Endodermal cell (in vitro differentiated cells): ENCODE measurements at regions not wholly inside any gene's neighbourhood (a gene's known extent, or its start where the extent isn't known, plus 50 kb on each side); places are given as distances from the start of the nearest gene placed in this dataset.

Experiments
- DNase-seq: peaks from one replicate; pipeline ENCODE4 v3.0.0-alpha.2; 2017
- H3K27ac ChIP-seq: 2 replicates; pipeline ENCODE4 v1.5.1; 2013; ENCODE audit warnings: mild to moderate bottlenecking, low read depth, low read length, moderate library complexity
- H3K27me3 ChIP-seq: 2 replicates; pipeline ENCODE4 v1.6.1; 2013; ENCODE audit warnings: mild to moderate bottlenecking, low read length, moderate library complexity; ENCODE audit not compliant: insufficient read depth, control insufficient read depth, poor library complexity, severe bottlenecking
- H3K36me3 ChIP-seq: 2 replicates; pipeline ENCODE4 v1.7.0; 2013; ENCODE audit warnings: mild to moderate bottlenecking, low read length, moderate library complexity; ENCODE audit not compliant: control insufficient read depth, insufficient read depth
- H3K4me1 ChIP-seq: one replicate; pipeline ENCODE4 v1.7.0; 2013; ENCODE audit warnings: low read length; ENCODE audit not compliant: control insufficient read depth, insufficient read depth
- H3K4me3 ChIP-seq: 2 replicates; pipeline ENCODE4 v1.5.1; 2013; ENCODE audit warnings: mild to moderate bottlenecking, low read length, moderate library complexity
- H3K9ac ChIP-seq: 2 replicates; pipeline ENCODE4 v1.6.1; 2013; ENCODE audit warnings: mild to moderate bottlenecking, low read length, moderate library complexity; ENCODE audit not compliant: poor library complexity, severe bottlenecking; ENCODE audit errors: extremely low read depth
- H3K9me3 ChIP-seq: 2 replicates; pipeline ENCODE4 v1.6.1; 2013; ENCODE audit warnings: mild to moderate bottlenecking, low read length, moderate library complexity; ENCODE audit not compliant: control insufficient read depth
- H3K27ac Mint-ChIP-seq: 2 replicates; pipeline ENCODE4 v1.8.0; 2020; ENCODE audit warnings: mixed read lengths
- H3K27me3 Mint-ChIP-seq: 2 replicates; pipeline ENCODE4 v1.8.0; 2021; ENCODE audit warnings: mild to moderate bottlenecking, mixed read lengths; ENCODE audit not compliant: insufficient read depth
- H3K36me3 Mint-ChIP-seq: 2 replicates; pipeline ENCODE4 v1.8.0; 2020; ENCODE audit warnings: low read depth, mixed read lengths
- H3K4me1 Mint-ChIP-seq: 2 replicates; pipeline ENCODE4 v1.8.0; 2020; ENCODE audit warnings: mixed read lengths
- H3K4me3 Mint-ChIP-seq: 2 replicates; pipeline ENCODE4 v1.8.0; 2020; ENCODE audit warnings: mild to moderate bottlenecking, moderate library complexity, mixed read lengths
- H3K9me3 Mint-ChIP-seq: 2 replicates; pipeline ENCODE4 v1.8.0; 2020; ENCODE audit warnings: mild to moderate bottlenecking, mixed read lengths
- CTCF ChIP-seq: fragments of 200-600 bp; sonication (generic); conservative IDR thresholded peaks from 2 replicates; pipeline ENCODE4 v1.5.0; 2021; ENCODE audit warnings: antibody characterized with exemption, mild to moderate bottlenecking
- WGBS, 2 experiments: methylation state at CpG; one replicate each; pipeline versions ENCODE4 v1.1.5 to v1.1.7; 2013; ENCODE audit warnings: missing lambda C conversion rate in 2 of 2, mixed read lengths in 1 of 2; ENCODE audit not compliant: insufficient coverage in 1 of 2, insufficient read length in 1 of 2; 5-methylcytosine and 5-hydroxymethylcytosine counted together

GRCh38 chr3:191966556-191966955 lies 505.6 kb downstream of the PYDC2 start:
- peaks cover 11% of the 10 kb centered on the region for H3K36me3 Mint-ChIP-seq
- H3K9me3 Mint-ChIP-seq, result peaks cover 2% of the 10 kb centered on the region
- 86 to 100% methylated on average over 1 to 3 of the region's 3 CpGs for WGBS, 2 experiments
- H3K4me3 ChIP-seq, result no peak overlapping the region
- H3K27ac ChIP-seq, result no peak overlapping the region
- H3K27me3 ChIP-seq, result no peaks in the 10 kb centered on the region
- no peak for TF ChIP-seq CTCF
- no peaks in the 10 kb centered on the region for H3K27me3 Mint-ChIP-seq
- no peak overlapping the region for H3K4me3 Mint-ChIP-seq
- peaks cover 27% of the 10 kb centered on the region for H3K4me1 Mint-ChIP-seq
- H3K9me3 ChIP-seq, result peaks cover 11% of the 10 kb centered on the region
- H3K4me1 ChIP-seq, result no peaks in the 10 kb centered on the region
- no peaks in the 10 kb centered on the region for H3K36me3 ChIP-seq
- no peak overlapping the region for H3K9ac ChIP-seq
- DNase-seq, result no peak
- H3K27ac Mint-ChIP-seq, result no peak overlapping the region

- H3K27ac ChIP-seq, result no peak overlapping the region
- no peaks in the 10 kb centered on the region for H3K36me3 ChIP-seq
- Mint-ChIP-seq H3K27ac (no peak overlapping the region), H3K4me3 (no peak overlapping the region), H3K27me3 (no peaks in the 10 kb centered on the region), H3K4me1 (peaks cover 17% of the 10 kb centered on the region), H3K36me3 (peaks cover 12% of the 10 kb centered on the region), H3K9me3 (peaks cover 2% of the 10 kb centered on the region)
- H3K4me3 ChIP-seq, result no peak overlapping the region
- 60% methylated on average over 3 of the region's 3 CpGs; no CpG with 5 or more reads in 1 of the 2 experiments for WGBS, 2 experiments
- TF ChIP-seq CTCF, result no peak
- H3K4me1 ChIP-seq, result no peaks in the 10 kb centered on the region
- no peak for DNase-seq
- no peak overlapping the region for H3K9ac ChIP-seq
- H3K27me3 ChIP-seq, result no peaks in the 10 kb centered on the region
- H3K9me3 ChIP-seq, result peaks cover 11% of the 10 kb centered on the region
These were observed 507.3 kb downstream of the PYDC2 start for GRCh38 chr3:191968299-191968698.

DNA sequence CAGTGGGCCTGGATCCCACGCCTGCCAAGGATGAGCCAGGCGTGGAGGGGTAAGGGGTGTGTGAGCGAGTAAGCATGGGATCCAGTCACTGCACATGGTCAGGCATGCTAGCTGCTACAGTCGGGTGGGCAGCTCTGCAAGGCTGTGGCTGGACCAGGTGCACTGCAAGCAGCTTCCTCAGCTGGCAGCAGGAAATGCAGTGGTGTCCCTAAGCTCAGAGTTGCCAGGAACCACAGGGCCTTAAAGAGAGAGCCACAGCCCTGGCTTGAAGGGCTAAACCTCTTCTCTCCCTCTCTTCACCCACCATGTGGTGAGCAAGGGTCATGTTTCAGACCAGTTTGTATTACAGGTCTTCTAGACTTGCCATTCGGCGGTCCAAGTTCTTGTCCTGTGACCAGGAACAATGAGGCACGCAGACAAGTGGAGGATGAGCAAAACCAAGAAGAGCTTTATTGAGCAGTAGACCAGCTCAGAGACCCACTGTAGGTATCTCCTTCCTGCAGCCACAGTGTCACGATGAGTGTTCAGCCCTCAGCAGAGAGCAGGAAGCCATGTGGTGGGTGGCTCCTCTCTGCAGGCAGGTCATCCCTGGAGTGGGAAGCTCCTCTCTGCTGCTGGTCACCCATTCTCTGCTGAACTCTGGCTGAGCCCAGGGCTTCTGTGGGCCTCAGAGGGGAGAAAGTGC lies 511.9 kb downstream of the PYDC2 start:
- Histone ChIP-seq H3K9ac (no peak overlapping the region), H3K4me3 (no peak overlapping the region), H3K9me3 (peaks cover 16% of the 10 kb centered on the region), H3K4me1 (no peaks in the 10 kb centered on the region), H3K36me3 (no peaks in the 10 kb centered on the region), H3K27ac (no peak overlapping the region), H3K27me3 (no peaks in the 10 kb centered on the region)
- H3K27ac Mint-ChIP-seq, result no peak overlapping the region
- TF ChIP-seq CTCF, result no peak
- H3K27me3 Mint-ChIP-seq, result no peaks in the 10 kb centered on the region
- no peak for DNase-seq
- 93 to 100% methylated on average over 4 to 8 of the region's 8 CpGs for WGBS, 2 experiments
- H3K4me1 Mint-ChIP-seq, result peaks cover 2% of the 10 kb centered on the region
- H3K36me3 Mint-ChIP-seq, result peaks cover 14% of the 10 kb centered on the region
- H3K4me3 Mint-ChIP-seq, result no peak overlapping the region
- peaks cover 6% of the 10 kb centered on the region for H3K9me3 Mint-ChIP-seq
